ES-I3 (cell line): ENCODE measurements at regions not wholly inside any gene's neighbourhood (a gene's known extent, or its start where the extent isn't known, plus 50 kb on each side); places are given as distances from the start of the nearest gene placed in this dataset.
"Not testable (repeated sequence)": the region's sequence is repeated elsewhere in the genome, so short reads cannot be mapped to it uniquely, and the experiment has no call there.

ENCODE experiments used
- H3K36me3 ChIP-seq: 2 replicates; pipeline ENCODE4 v1.6.1; 2013; ENCODE audit warnings: mild to moderate bottlenecking, low read length, control low read depth, moderate library complexity; ENCODE audit not compliant: insufficient read depth
- H3K4me1 ChIP-seq: 2 replicates; pipeline ENCODE4 v1.6.1; 2013; ENCODE audit warnings: mild to moderate bottlenecking, control low read depth, low read length; ENCODE audit not compliant: insufficient read depth
- H3K9ac ChIP-seq: 2 replicates; pipeline ENCODE4 v1.6.1; 2013; ENCODE audit warnings: low read depth, mild to moderate bottlenecking, low read length, moderate library complexity
- H3K9me3 ChIP-seq: 2 replicates; pipeline ENCODE4 v1.6.1; 2013; ENCODE audit warnings: mild to moderate bottlenecking, low read length, moderate library complexity; ENCODE audit not compliant: control insufficient read depth, insufficient read depth

DNA sequence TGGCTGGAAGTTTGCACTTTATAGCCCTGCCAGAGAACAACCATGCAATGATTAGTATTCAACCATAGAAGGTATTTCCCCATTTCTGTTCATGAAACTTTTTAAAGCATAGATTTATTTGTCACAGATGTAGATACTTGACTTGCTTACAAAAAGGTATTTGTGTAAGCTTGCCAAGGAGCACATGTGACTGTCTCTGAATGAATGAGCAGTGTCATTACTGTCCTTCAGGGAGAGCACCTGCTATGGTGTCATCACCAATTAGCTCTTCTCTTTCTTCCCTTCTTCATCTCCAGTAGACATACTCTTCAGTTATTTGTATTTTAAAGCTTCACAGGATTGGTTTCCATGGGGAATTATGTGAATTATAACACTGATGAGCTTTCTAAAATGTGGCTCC is 1064.7 kb upstream of the GRIA3 start:
- H3K36me3 ChIP-seq, result no peaks in the 10 kb centered on the region
- no peaks in the 10 kb centered on the region for H3K4me1 ChIP-seq
- H3K9ac ChIP-seq, result no peak overlapping the region
- H3K9me3 ChIP-seq, result no peaks in the 10 kb centered on the region

DNA sequence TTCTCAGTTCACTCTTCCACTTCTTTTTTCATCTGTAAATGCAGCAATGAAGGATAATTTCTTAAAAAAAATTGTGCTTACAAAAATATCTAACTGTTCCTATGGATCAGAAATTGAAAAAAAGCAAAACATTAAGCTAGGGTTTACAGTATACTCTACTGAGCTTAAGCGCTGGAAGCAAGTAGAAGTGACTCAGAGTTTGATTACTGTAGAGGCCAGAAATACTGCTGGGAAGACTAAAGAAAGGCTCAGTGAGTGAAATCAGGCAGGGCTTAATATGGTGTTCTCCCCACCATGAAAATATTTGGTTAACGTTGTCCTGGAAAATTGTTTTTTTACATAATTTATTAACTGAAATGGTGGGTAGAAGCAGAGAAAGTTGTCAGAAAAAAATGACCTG is 1061.8 kb upstream of the GRIA3 start:
- Histone ChIP-seq H3K9me3 (no peaks in the 10 kb centered on the region), H3K9ac (no peak overlapping the region), H3K36me3 (no peaks in the 10 kb centered on the region), H3K4me1 (no peaks in the 10 kb centered on the region)

DNA sequence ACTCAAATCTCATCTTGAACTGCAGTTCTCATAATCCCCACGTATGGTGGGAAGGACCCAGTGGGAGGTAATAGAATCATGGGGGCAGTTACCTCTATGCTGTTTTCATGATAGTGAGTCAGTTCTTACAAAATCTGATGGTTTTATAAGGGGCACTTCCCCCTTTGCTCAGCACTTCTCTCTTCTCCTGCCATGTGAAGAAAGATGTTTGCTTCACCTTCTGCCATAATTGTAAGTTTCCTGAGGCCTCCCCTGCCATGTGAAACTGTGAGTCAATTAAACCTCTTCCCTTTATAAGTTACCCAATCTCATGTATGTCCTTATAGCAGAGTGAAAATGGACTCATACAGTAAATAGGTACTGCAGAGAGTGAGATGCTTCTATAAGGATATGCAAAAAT is 1050.6 kb upstream of the GRIA3 start:
- H3K4me1 ChIP-seq, result no peaks in the 10 kb centered on the region
- no peak overlapping the region for H3K9ac ChIP-seq
- no peaks in the 10 kb centered on the region for H3K36me3 ChIP-seq
- peaks cover 6% of the 10 kb centered on the region for H3K9me3 ChIP-seq

DNA sequence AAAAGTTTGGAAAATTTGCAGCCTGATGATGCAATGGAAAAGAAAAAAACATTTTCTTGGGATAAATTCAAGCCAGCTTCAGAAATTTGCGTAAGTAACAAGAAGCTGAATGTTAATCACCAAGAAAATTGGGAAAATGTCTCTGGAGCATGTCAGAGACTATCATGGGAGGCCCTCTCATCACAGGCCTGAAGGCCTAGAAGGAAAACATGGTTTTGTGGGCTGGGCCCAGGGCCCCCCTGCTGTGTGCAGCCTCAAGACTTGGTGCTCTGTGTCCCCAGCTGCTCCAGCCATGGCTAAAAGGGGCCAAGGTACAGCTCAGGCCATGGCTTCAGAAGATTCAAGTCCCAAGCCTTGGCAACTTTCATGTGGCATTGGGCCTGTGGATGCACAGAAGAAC is 1049.8 kb upstream of the GRIA3 start:
- Histone ChIP-seq H3K4me1 (no peaks in the 10 kb centered on the region), H3K9me3 (peaks cover 6% of the 10 kb centered on the region), H3K36me3 (no peaks in the 10 kb centered on the region), H3K9ac (no peak overlapping the region)

DNA sequence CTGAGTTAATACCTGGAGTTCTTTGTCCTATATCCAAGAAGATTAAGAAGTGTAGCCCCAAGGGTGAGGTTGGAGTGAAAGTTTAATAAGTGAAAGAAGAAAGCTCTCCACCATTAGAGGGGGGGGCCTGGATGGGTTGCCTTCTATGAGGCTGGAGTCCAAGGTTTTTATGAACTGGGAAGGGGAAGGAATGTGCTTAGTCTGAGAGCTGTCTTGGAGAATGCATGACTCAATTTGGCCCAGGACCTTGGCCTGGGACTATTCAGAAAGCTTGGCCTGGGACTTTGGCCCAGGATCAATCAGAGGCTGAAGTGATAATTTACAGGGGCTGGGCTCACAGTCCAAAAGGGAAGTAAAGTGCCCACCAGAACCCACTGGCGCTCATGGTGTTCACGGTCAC is 1049.0 kb upstream of the GRIA3 start:
- H3K9me3 ChIP-seq, result peaks cover 9% of the 10 kb centered on the region
- no peaks in the 10 kb centered on the region for H3K4me1 ChIP-seq
- no peaks in the 10 kb centered on the region for H3K36me3 ChIP-seq
- no peak overlapping the region for H3K9ac ChIP-seq

DNA sequence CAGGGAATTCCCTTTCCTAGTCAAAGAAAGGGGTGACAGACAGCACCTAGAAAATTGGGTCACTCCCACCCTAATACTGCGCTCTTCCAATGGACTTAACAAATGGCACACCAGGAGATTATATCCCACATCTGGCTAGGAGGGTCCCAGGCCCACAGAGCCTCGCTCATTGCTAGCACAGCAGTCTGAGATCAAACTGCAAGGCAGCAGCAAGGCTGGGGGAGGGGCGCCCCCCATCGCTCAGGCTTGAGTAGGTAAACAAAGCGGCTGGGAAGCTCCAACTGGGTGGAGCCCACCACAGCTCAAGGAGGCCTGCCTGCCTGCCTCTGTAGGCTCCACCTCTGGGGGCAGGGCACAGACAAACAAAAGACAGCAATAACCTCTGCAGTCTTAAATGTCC is 1043.9 kb upstream of the GRIA3 start:
- H3K9ac ChIP-seq, H3K4me1 ChIP-seq, H3K36me3 ChIP-seq: not testable (repeated sequence)
- peaks cover 11% of the 10 kb centered on the region; the same call in 1 of the 2 replicates for H3K9me3 ChIP-seq

DNA sequence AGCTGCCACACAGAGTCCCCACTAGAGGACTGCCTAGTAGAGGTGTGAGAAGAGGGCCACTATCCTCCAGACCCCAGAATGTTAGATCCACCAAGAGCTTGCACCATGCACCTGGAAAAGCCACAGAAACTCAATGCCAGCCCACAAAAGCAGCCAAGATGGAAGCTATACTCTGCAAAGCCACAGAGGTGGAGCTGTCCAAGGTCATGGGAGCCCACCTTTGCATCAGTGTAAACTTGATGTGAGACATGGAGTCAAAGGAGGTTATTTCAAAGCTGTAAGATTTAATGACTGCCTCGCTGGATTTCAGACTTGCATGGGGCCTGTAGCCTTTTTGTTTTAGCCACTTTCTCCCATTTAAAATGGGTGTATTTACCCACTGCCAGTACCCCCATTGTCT is 1030.1 kb upstream of the GRIA3 start:
- peaks cover 7% of the 10 kb centered on the region; the same call in 1 of the 2 replicates for H3K9me3 ChIP-seq
- no peaks in the 10 kb centered on the region for H3K4me1 ChIP-seq
- no peak overlapping the region for H3K9ac ChIP-seq
- H3K36me3 ChIP-seq, result no peaks in the 10 kb centered on the region; the same call in 1 of the 2 replicates

DNA sequence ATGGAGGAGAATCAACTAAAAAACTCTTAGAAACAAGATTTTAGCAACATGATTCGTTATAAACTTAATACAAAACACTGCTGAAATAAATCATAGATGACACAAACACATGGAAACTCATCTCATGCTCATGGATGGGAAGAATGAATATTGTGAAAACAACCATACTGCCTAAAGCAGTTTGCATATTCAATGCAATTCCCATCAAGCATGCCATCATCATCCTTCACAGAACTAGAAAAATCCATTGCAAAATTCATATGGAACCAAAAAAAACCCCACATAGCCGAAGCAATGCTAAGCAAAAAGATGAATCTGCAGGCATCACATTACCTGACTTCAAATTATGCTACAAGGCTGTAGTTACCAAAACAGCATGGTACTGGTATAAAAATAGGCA is 1015.8 kb upstream of the GRIA3 start:
- H3K9me3 ChIP-seq, result no peaks in the 10 kb centered on the region
- H3K9ac ChIP-seq, result no peak overlapping the region
- no peaks in the 10 kb centered on the region for H3K36me3 ChIP-seq
- no peaks in the 10 kb centered on the region for H3K4me1 ChIP-seq

DNA sequence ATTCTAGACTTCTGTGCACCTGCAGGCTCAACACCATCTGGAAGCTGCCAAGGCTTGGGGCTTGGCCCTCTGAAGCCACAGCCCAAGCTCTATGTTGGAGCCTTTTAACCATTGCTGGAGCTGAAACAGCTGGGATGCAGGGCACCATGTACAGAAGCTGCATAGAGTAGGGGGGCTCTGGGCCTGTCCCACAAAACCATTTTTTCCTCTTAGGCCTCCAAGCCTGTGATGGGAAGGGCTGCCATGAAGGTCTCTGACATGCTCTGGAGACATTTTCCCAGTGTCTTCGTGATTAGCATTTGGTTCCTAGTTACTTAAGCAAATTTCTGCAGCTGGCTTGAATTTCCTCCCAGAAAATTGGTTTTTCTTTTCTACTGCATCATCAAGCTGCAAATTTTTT is 999.3 kb upstream of the GRIA3 start:
- Histone ChIP-seq H3K4me1 (no peaks in the 10 kb centered on the region), H3K9ac (no peak overlapping the region), H3K36me3 (no peaks in the 10 kb centered on the region), H3K9me3 (peaks cover 8% of the 10 kb centered on the region)

DNA sequence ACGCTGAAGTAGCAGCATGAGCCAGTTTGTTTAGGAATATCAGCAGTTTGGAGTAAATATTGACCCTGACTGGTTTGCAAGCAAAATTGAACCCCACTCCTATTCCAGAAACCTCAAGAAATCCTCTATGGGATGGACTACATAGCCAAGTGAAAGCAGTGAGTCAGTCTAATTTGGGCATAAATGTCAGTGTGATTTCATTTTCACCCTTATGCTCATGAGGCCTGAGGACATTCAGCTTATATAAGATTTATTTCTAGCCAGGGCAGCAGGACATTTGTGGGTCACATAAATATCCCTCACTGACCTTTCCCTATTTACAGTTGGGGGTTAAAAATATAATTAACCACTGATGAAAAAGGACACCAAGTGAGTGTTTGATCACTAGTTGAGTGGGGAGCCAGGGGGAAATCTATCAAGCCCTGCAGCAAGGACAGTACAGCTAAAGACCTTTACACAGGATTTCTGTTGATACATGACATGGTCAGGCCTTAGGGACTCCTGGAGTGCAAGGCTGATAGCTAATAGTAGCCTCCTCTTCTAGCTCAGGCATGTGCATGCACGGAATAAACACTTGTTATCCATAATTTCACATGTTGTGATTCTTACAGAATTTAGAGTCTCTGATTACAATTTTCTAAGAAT is 996.9 kb upstream of the GRIA3 start:
- no peak overlapping the region for H3K9ac ChIP-seq
- H3K4me1 ChIP-seq, result no peaks in the 10 kb centered on the region
- H3K9me3 ChIP-seq, result peaks cover 14% of the 10 kb centered on the region
- H3K36me3 ChIP-seq, result no peaks in the 10 kb centered on the region

DNA sequence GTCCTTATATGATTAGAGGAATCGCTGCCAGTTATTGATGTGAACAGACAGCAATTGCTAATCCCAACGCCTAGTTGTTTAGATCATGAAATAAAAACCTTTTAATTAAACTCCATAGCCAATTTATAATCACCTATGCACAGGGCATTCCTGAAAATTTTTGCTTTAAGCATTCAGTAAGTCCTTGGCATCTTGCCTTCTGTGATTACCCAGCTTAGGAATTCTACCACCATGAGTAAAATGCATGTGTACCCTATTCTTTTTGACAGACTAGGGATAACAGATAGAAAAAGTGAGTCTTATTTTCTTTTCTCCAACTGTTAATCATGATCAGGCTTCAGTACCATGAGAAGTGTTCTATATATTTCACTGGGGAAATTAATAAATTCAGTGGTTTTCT is 995.3 kb upstream of the GRIA3 start:
- Histone ChIP-seq H3K9me3 (peaks cover 9% of the 10 kb centered on the region; the same call in 1 of the 2 replicates), H3K4me1 (no peaks in the 10 kb centered on the region), H3K36me3 (no peaks in the 10 kb centered on the region), H3K9ac (no peak overlapping the region)

DNA sequence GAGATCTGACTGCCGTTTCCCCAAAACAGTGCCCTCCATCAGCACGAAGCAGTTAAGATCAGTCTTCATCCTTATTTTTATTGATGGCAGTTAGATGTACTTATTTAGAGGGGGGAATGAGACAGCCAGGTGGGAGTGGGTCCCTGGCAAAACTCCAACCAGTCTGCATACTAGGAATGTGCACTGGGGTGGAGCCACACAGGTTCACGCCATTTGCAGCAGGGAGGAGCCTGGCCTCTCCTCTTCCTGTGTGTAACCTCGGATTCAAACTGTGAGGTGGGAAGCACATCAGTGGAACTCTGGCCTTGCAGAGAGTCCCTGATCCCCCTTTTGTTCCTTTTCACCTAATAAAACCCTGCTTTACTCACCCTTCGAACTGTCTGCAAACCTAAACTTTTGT is 987.7 kb upstream of the GRIA3 start:
- Histone ChIP-seq H3K9ac (no peak overlapping the region), H3K36me3 (no peaks in the 10 kb centered on the region), H3K9me3 (peaks cover 2% of the 10 kb centered on the region; the same call in 1 of the 2 replicates), H3K4me1 (peaks cover 8% of the 10 kb centered on the region)

DNA sequence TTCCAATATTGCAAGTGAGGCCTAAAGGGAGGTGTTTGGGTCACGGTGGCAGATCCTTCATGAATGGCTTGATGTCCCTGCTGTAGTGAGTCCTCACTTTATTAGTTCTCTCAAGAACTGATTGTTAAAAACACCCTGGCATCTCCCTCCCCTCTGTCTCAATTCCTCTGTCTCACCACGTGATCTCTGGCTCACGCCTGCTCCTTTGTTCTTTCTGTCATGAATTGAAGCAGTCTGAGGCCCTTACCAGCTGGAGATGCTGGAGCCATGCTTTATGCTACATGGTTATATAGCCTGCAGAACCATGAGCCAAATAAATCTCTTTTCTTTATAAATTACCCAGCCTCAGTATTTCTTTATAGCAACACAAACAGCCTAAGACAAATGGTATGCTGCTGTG is 980.7 kb upstream of the GRIA3 start:
- no peaks in the 10 kb centered on the region for H3K36me3 ChIP-seq
- H3K9me3 ChIP-seq, result no peaks in the 10 kb centered on the region
- no peak overlapping the region for H3K9ac ChIP-seq
- peaks cover 7% of the 10 kb centered on the region; the same call in 1 of the 2 replicates for H3K4me1 ChIP-seq

DNA sequence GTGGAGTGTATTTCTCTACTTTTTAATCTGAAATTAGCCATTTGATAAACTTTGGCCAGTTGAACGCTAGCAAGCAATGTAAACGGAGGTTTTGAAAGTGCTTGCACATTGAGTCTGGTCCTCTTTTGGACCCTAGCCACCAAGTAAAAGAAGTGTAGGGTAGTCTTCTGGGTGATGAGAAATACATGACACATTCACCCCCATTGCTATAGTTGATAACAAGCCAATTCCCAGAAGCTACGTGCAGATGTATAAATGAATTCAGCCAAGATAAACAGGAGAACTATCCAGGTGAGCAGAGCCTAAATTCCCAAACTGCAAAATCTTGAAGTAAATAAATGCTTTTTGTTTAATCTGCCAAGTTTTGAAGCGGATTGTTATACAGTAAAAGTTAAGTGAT is 965.4 kb upstream of the GRIA3 start:
- H3K36me3 ChIP-seq, result no peaks in the 10 kb centered on the region
- peaks cover 10% of the 10 kb centered on the region for H3K9me3 ChIP-seq
- no peak overlapping the region for H3K9ac ChIP-seq
- H3K4me1 ChIP-seq, result peaks cover 30% of the 10 kb centered on the region

DNA sequence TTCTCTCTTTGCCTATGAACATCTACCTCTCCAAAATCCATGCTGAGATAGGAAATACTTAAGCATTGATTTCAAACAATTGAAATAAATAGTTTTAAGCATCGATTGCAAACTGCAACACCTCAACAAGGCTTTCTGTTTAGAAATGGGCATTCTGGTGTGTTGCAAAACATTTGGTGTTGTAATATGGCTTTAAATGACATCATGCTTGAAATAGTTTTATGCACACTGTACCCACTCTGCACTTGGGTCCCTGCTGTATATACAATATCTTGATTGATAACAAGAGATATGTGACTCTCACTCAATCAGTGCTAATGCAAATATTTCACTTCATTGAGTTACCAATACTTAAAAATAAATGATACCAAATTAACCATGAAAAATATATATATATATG is 964.9 kb upstream of the GRIA3 start:
- H3K9me3 ChIP-seq, result peaks cover 10% of the 10 kb centered on the region
- no peak overlapping the region for H3K9ac ChIP-seq
- peaks cover 30% of the 10 kb centered on the region for H3K4me1 ChIP-seq
- no peaks in the 10 kb centered on the region for H3K36me3 ChIP-seq

DNA sequence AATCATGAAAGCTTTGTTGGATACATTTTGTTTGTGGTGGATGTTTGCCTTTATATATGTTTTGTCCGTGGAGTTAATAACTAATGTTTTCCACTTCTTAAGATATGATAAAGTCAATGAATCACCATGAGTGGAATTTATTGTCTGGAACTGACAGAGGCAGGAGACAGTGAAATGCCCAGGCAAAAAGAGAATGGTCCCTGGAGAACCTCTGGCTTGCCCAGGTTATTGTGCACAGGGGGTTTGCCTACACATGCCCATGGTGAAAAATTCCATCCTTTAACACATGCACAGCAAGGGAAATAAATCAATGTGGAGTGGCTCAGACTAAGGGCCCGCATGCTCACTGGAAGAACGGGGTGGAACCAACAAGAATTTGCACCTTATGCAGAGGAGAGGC is 964.3 kb upstream of the GRIA3 start:
- no peaks in the 10 kb centered on the region; the same call in 1 of the 2 replicates for H3K36me3 ChIP-seq
- peaks cover 10% of the 10 kb centered on the region for H3K9me3 ChIP-seq
- H3K4me1 ChIP-seq, result peaks cover 30% of the 10 kb centered on the region
- H3K9ac ChIP-seq, result no peak overlapping the region
